HG03280 (cell line): ENCODE measurements at regions not wholly inside any gene's neighbourhood (a gene's known extent, or its start where the extent isn't known, plus 50 kb on each side); places are given as distances from the start of the nearest gene placed in this dataset.
"Not testable (repeated sequence)": the region's sequence is repeated elsewhere in the genome, so short reads cannot be mapped to it uniquely, and the experiment has no call there.

Experiments used
- ATAC-seq: cut with Tn5 transposase; IDR thresholded peaks from one replicate; pipeline ENCODE4 v1.9.1; 2021; ENCODE audit warnings: mild to moderate bottlenecking, moderate library complexity; ENCODE audit not compliant: unreplicated experiment

DNA sequence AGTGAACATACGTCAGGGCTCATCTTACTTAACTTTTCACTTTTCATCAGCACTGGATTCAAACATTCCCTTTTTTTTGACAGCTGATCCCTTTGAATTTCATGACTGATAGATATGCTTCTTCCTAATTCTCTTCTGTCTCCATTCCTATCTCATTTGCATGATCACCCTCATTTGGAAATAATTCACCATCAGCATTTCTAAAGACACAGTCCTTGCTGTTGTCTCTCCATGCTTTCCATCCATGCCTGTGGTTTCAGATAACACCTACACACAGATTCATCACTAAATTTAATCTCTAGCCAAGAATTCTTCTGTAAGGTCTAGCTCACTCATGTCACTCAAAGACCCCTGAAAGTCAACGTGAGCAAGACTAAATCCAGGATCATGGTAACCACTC is 228.4 kb upstream of the BTBD3 start:
- ATAC-seq: no peak

DNA sequence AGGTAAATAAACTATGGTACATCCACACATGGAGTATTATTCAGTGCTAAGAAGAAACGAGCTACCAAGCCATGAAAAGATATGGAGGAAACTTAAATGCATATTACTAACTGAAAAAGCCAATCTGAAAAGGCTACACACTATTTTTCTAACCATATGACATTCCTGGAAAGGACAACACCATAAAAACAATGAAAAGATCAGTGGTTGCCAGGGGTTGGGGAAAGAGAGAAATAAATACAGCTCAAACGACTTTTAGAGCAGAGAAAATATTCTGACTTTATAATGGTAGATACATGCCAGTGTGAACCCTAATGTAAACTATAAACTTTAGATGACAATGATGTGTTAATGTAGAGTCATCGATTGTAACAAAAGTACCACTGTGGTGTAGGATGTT is 225.9 kb upstream of the BTBD3 start:
- ATAC-seq: no peak

DNA sequence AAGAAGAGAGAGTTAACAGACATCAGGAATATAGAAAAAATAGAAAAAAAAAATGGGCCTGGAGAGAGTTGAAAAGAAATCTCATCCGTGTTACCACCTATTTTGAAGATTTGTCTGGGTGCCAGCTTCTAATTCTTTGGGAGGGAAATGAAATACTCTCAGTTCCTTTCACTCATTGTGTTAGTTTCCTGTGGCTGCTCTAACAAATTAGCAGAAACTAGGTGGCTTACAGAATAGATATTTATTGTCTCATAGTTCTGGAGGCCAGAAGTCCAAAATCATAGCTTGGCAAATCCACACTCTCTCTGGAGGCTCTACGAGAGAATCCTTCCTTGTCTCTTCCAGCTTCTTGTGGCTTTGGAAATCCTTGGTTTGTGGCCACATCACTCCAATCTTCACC is 225.1 kb upstream of the BTBD3 start:
- ATAC-seq: no peak

DNA sequence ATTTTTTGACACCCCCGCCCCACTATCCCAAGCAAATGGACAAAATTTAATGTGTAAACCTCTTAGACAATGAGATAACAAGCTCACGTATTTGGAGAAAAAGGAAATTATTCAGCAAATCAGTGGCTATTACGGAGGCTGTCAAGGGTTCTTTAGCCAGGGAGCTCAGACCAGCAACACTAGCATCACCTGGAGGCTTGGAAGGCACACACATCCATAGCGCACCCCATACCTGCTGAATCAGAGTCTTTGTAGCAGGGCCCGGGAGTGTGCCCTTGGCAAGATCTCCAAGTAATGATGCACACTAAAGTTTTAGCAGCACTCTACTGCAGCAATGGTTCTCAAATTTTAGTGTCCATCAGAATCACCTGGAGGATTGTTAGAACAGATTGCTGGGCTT is 223.2 kb upstream of the BTBD3 start:
- no peak for ATAC-seq

DNA sequence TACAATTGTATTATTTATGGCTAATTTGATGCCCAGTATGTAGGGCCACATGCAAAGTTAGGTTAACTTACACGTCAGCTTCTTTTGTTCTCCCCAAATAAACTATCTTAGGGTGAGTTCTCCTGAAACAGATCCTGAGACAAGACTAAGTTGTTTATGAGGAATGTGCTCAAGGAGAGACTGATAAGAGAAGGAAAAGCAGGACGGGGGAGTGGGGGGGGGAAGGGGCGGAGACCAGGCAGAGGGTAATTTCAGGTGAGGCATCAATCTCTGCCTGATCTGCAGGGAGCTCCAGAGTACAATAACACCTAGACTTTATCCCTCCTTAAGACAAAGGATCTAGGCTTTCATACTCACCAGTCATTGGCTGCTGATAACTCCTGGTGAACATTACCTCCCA is 220.6 kb upstream of the BTBD3 start:
- ATAC-seq: no peak

DNA sequence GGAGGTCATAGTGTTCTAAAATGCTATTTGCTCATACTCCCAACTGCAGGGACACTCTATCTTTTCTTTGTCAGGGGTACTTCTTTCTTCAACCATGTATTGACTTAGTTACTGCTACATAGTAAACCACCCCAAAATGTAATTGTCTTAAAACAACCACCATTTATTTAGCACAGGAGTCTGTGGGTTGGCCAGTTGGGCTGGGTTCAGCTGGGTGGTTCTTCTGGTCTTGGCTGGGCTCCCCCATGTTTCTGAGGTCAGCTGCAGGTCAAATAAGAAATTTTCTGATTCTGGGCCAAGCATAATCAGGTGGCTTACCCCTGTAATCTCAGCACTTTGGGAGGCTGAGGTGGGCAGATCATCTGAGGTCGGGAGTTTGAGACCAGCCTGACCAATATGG is 220.0 kb upstream of the BTBD3 start:
- ATAC-seq: no peak

DNA sequence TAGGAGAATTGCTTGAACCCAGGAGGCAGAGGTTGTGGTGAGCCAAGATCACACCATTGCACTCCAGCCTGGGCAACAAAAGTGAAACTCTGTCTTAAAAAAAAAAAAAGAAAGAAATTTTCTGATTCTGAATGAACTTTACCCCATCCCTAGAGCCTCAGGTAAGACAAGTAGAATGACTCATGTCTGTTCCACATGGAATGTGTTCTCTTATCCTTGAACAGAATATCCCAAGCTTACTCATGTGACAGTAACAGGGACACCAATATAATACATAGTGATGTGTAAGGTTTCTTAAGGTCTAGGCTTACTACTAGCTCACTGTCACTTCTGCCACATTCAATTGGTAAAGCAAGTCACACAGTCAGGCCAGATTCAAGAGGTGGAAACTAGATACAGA is 219.6 kb upstream of the BTBD3 start:
- no peak for ATAC-seq

DNA sequence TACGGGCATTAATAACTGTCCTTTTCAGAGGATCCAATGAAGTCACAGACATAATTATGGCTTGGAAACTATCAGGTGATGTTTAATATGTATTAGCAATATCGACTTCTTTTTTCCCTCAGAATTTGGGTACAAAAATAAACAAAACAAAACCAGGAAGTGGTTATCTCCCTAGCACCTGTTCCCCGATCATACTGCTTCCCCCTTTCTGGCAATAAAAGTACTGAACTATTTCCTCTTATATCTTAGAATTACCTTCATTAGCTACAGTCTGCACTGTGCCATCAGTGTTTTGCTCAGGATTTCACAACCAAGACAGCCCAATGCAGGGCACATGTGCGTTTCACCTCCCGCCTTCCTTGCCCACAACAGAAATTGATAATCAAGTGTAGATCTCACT is 216.9 kb upstream of the BTBD3 start:
- no peak for ATAC-seq

DNA sequence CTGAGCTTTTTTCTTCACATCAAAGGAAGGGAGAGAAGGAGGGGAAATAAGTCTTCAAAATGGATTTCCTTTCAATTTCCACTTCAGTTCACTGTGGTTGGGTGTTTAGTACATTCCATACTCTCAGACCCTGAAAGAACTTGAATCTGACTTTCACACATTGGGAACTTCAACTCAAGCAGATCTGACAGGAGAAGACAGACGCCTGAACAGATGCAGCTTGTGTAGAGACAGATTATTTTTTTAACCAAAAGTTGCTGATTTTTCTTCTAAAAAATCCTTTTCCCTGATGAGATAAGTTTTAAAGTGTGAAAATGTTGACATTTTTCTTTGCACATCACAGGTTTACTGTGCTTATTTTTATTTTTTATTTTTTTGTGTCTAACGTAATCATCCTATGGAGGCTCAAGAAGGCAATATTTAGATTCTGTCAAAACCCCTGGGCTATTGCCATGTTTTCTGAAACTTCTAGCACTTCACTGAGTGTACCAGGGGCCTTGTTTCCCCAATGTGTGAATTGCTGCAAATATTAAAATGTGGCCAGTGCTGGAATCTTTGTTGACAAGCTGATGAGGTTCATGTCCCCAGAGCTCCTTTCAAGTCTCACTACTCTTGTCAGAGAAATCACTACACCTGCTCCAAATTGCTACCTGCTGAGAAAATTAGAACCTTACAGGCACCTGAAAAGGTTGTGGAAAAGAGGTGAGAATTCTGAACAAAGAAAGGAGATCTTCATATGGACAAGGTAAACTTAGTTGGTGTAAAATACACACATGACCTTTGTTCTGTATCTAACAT is 214.8 kb upstream of the BTBD3 start:
- no peak for ATAC-seq

DNA sequence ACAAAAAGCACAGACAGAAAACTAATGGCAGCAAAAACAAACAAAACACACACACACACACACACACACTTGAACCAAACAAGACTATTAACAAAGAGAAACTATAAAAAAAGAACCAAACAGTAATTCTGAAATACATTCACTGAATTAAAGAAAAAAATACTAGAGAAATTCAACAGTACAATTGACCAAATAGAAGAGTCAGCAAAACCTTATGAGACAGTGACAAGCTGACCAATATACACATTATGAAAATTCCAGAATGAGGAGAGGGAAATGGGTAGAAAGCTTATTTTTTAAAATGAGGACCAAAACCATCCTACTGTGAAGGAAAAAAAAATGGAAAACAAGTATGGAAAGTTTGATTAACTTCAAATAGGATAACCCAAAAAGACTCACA is 212.2 kb upstream of the BTBD3 start:
- ATAC-seq: no peak

DNA sequence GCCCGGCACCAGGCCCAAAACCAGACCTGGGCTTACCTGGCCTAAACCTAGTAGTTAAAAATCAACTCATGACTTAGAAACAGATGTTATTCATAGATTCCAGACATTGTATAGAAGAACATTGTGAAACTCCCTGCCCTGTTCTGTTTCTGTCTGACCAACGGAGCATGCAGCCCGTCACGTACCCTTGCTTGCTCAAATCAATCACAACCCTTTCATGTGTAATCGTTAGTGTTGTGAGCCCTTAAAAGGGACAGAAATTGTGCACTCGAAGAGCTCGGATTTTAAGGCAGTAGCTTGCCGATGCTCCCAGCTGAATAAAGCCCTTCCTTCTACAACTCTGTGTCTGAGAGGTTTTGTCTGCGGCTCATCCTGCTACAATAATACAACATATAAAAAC is 209.5 kb upstream of the BTBD3 start:
- not testable (repeated sequence) for ATAC-seq

DNA sequence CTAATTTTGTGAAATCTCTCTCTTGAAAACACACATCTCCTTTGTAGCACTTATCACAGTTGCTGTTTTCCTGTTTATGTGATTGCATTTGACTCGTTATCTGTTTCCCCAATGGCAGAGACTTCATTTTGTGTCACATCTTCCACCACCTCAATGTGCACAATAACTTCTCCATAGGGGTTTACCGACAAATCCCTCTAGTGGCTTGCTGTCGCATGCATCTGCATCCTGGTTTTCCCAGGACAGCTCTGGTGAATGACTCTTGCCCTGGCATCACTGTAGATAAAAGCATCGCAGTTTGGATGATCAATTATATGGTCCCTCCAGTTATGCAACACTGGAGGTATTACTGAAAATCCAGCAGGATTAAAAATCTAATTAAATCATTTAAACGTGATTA is 206.5 kb upstream of the BTBD3 start:
- no peak for ATAC-seq

DNA sequence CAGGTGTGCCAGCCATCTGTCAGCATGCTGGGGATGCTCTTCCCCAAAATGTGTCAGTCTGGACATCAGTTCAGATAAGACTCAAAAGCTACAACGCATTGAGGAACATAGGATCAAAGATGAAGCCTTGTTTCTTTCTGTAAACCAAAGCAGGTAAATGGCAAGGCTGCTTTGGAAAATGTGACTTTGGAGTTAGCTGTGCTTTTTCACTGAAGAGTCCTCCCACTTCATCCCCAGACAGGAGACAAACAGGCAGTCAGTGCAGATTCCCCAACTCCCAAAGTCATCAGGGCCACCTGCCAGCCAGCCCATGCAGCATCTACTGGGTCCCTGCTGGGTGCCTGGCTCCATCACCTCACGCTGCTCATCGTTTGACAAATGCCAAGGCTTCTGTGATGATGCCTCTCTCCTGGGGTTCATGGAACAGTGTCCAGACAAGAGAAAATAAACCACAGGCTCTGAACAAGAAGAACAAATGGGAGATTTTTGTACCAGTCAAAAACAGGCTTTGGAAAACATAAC is 205.0 kb upstream of the BTBD3 start:
- no peak for ATAC-seq

DNA sequence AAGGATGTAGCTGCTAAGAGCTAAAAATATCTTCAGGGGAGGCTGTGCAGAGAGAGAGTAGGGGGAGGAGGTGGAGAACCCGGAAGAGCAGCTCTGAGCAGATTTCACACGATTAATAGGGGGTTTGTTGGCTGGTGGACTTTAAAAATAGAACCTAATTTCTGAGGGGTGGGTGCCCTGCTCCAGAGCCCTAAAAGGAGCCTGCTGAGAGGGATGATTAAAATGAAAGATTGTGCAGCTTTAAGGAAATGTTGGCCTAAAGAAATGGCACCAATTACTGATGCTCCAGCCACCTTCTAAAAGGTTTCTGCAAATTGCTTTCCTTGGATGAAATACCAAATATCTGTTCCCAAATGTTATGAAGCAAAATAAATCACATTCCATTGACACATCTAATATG is 202.8 kb upstream of the BTBD3 start:
- no peak for ATAC-seq

DNA sequence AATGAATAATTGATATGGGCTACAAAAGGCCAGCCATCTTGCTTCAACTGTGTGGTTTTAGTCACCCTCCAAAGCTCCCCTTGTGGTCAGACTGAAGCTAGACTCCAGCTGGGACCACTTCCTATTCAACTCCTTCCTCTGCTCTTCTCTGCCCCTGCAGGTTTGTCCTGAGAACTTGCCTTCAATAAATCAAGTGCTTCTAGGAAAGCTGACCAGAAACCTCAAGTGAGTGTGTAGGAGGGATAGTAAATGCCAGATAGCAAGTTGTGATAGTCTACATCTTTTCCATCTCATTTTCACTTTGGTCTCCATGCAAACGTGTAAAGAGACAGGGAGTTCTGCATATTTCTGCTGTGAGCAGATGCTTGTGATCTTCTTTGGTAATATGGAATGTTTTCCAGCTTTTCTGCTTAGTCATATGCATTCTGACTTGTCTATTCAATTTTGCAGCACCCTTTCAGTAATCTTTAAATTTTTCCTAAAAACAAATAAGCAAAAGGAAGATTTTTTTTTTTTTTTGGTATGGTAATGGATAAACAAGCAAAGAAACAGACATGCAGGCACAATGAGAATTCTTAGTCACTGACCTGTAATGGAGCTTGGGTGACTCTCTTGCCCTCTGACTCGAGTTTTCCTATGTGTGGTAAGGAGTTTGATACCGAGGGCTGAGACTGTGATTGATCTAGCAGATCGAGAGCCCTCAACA is 201.3 kb upstream of the BTBD3 start:
- no peak for ATAC-seq

DNA sequence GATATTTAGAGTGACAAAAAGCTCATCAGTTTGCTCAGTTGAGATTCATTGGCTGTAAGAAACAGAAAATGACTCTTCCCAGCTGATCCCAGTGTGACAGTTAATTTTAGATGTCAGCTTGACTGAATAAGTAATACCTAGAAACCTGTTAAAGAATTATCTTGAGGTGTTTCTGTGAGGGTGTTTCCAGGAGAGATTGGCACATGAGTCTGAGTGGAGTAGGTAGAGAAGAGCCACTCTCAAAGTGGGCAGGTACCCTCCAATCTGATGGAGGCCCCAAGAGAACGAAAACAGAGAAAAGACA is 200.8 kb upstream of the BTBD3 start:
- ATAC-seq: no peak

DNA sequence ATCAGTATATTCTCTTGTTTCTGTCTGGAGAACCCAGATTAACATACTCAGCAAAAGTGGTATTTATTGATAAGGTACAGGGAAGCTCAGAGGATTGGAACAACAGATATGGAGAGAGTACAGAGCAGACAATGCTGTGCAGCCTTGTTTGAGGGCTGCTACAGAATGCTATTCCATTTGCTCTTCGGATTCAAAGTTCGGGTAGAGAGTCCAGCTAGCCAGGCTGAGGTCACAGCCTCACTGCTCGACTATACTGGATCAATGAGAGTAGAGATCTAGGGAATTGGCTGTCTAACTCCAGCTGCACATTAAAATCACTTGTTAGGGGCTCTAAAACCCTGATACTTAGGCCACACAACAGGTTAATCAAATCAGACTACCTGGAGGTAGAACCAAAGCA is 200.1 kb upstream of the BTBD3 start:
- ATAC-seq: no peak

DNA sequence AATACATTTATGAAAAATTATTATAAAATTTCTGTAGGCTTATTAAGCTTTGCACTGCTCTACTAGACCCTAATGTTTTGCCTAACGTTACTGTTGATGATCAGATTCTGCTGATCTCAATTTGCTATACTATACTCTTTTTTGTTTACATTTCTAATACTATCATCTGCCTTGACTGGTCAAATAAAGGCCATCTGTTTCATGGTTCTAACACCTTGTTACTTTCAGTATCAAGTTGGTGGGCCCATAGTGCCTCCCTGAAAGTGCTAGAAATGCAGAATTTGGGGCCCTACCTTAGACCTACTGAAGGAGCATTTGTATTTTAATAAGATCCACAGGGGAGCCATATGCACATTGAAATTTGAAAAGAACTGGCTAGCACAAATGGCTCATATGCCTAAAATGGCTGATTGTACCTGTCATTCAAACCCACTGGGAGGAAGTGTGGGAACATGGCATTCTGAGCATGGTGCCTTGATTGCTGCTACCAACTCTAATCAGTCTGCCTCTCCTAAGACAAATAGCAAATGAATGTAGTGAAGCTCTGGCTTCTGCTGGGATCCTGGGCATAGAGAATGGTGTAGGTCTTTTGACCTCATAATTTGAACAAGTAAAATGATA is 199.1 kb upstream of the BTBD3 start:
- ATAC-seq: no peak

DNA sequence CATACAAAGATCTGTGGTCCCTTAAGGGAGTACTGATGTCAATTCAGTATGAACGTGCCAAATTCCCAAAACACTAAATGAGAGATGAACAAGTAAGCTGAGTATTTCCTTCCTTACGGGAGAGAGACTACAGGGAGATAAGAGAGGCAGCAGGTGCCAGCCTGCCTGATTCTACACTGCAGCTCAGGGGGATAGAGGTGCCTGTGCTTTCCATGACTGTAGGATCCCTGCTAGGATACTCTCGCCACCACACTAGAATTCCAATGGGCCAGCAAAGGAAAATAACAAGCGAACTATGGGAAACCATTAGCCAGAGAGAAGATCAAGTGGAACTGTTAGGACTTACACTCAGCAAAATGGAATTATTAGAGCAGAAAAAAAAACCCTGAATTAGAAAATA is 198.5 kb upstream of the BTBD3 start:
- ATAC-seq: no peak

DNA sequence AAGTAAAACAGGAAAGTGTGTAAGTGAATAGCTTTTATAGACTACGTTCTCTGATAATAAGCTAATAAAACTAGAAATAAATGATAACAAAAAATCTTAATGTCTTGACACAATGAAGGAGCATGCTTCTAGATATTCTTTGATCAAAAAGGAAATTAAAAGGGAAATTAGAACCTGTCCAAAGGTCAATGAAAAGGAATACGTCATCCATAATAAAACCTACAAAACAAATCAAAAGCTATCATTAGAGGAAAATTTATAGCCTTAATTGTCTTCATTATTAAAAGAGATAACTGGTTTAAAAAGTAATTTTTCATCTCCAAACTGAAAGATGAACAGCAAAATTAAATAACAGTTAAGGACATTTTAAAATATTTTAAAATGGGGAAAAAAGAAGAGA is 196.3 kb upstream of the BTBD3 start:
- ATAC-seq: no peak

DNA sequence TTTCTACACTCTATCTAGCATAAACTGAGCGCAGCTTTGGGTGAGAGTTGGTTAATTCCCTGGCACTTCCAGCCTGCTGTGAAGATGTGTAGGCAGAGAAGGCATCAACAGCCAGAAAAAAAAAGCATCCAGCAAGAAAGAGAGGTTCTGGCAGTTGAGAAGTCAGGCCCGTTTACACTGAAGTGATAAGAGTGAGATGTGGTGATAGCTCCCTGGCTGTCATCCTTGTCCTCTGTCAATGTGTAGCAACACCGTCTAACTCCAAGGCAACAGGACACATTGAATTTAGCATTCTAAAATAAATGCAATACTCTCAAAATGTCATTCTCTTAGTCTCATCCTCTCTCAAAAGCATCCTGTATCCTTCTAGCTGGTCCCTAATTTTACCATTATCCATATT is 193.6 kb upstream of the BTBD3 start:
- no peak for ATAC-seq

DNA sequence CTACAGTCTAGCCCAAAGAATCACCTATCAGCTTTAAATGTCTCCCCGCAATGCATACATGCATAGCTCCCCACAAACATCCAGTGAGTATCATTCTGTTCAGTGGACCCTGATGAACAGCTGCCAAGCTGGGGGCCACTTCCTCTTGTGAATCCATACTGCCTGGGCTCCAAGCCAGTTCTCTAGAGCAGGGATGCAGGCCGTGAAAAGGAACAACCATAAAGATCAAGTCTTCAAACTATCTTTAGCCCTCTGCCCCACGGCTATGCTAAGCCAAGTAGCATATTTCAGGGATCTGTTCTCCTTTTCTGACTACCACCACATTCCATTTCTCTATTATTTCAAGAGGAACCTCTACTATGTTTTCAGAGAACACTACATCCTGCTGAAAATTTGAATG is 191.7 kb upstream of the BTBD3 start:
- no peak for ATAC-seq
